HG03135 (cell line): ENCODE measurements at regions not wholly inside any gene's neighbourhood (a gene's known extent, or its start where the extent isn't known, plus 50 kb on each side); places are given as distances from the start of the nearest gene placed in this dataset.
A peak's percentile ranks its signal among the peaks of the same experiment; 100 is the strongest.
"Not testable (repeated sequence)": the region's sequence is repeated elsewhere in the genome, so short reads cannot be mapped to it uniquely, and the experiment has no call there.

ENCODE experiments used
- ATAC-seq: cut with Tn5 transposase; IDR thresholded peaks from one replicate; pipeline ENCODE4 v1.9.1; 2021; ENCODE audit warnings: mild to moderate bottlenecking, moderate library complexity; ENCODE audit not compliant: unreplicated experiment

DNA sequence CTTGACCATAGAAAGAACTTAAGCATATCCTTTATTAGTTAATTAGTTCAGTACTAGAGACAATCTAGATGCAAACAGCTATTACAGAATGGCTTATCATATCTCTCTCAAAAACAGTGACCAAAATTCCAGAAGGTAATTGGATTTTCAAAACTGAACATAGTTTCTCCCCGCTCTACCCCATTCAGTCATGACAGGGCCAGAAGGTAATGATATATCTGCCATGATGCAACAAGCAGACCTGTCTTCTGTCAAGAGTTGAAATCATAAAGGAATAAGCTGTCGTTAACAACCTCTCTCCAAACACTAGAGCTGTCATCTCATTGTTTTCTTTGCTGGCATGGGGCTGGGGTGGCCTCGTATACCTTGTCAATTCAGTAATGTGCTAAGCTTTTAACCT, 200.5 kb upstream of the POU5F2 start:
- no peak for ATAC-seq

DNA sequence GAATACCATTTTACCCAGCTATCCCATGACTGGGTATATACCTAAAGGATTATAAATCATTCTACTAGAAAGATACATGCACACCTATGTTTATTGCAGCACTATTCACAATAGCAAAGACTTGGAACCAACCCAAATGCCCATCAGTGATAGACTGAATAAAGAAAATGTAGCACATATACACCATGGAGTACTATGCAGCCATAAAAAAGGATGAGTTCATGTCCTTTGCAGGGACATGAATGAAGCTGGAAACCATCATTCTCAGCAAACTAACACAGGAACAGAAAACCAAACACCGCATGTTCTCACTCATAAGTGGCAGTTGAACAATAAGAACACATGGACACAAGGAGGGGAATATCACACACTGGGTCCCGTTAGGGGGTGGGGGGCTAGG, 191.9 kb upstream of the POU5F2 start:
- ATAC-seq = not testable (repeated sequence)

DNA sequence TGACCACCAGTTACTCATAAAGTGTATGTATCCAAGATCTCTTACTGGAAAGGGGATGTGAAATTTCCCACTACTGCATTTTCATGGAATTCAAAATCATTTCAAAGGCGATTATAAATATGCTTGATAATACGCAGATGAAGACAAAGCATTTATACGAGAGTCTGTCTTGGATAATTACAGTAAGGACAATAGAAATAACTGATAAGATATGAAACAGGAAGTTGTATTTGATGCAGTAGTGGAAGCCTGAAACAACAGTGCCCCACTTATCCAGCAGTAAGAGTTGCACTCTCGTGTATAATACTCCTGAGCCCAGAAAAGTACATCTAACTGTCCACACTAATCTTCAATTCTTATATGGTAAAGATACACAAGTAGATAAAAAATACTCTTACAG, 188.7 kb upstream of the POU5F2 start:
- ATAC-seq = no peak

DNA sequence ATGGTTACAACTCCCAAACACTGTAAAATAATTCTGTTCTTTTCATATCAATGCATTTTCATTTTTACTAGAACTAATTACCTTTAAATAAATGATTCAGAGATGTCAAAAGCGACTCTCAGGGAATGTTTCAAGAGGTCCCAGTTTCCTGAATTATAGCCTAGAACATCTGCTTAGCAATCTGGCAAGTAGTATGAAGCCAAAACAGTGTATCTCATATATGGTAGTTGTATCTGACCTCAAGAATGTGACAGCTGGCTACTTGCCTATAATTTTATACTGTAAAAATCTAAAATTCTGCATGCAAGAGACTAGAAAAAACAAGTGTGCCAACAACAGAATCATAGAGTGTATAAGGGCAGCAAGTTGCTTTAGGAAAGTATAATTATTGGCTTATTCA, 187.7 kb upstream of the POU5F2 start:
- ATAC-seq = no peak

DNA sequence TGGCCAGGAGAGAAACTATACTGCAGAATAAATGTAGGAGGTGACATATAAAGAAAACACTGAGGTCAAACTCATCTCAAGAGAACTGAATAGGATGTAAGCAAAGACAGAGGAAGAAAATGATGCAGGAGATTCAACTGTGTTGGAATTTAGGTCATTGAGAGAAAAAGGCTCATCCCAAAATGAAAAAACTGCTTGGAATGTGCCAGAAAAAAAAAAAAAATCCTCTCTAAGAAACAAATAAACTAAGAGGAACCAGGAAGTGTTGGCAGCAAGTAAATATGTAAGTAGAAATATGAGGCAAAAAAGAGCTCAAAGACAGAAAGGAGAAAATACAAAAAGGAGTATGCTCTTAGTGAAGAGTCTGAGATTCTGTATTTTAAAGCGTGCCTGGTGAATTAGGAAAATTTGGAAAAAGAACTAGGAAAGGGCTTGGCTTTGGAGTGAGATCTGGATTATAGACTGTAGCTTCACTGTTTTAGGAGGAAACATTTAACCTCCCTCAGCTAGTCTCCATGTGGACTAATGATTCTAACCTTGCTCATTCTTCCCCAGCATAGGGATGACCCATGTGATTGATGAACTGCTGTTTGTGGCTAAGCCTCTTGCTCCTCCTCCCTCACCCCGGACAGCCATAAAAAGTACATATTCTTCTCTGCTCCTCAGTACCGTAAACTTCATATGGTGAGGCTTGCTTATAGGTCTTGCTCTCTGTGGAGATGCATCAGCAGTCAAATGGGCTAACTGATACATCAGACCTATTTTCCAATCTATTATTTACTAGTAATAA, 185.6 kb upstream of the POU5F2 start:
- no peak for ATAC-seq

DNA sequence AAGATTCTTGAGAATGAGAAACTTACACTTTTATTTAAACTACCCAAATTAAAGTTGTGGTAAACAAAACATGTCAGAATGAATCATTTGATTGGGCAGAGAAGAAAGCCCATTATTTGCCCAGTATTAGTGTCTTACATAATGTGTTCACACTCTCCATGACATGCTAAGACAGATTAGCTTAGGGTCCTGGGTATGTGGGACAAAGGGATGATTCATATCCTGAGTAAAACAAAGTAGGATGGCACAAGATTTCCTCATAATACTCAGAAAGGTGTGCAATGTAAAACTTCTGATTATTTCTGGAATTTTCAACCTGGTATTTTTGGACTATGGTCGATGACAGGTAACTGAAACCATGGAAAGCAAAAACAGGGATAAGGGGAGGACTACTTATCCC, 183.9 kb upstream of the POU5F2 start:
- no peak for ATAC-seq

DNA sequence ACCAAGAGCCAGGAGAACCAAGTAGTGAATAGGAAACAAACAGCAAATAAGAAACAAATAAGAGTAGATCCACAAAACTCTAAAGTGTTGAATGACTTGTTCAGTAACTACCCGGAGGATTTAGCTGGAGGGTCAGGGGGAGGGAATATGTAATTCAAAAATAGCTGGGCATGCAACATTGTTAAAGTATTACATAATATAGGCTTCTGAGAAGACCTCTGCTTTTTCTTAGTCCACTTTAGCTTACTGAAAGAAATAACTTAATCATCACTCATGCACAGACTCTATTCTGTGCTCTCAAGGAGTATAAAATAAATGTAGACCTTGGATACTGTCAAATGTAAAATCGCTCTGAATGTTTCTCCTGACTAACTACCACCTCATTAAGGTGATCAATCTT, 183.2 kb upstream of the POU5F2 start:
- ATAC-seq = no peak

DNA sequence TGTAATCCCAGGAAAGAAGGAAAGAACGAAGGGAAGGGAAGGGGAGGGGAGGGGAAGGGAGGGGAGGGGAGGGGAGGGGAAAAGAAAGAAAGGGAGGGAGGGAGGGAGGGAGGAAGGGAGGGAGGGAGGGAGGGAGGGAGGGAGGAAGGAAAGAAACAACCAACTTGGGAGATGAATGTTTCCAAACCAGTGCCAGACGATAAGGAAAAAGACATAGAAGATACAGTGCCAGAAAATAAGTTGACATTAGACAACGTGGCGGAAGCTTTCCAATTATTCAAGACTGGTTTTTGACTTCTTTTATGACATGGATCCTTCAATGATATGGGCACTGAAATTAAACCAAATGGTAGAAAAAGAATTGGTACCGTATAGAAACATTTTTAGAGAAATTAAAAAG, 181.2 kb upstream of the POU5F2 start:
- no peak for ATAC-seq

DNA sequence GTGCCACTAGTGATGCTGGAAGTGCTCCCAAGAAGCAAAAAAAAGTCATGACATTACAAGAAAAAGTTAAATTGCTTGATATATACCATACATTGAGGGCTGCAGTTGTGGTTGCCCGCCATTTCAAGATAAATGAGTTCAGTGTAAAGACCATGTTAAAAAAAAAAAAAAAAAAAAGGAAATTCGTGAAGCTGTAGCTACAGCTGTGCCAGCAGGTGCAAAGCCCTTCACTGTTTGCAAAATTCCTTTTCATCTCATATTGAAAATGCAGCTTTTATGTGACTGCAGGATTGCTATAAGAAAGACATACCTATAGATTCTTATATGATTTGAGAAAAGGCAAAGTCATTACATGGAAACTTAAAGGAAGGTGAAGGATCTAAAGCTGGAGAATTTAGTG, 179.6 kb upstream of the POU5F2 start:
- no peak for ATAC-seq

DNA sequence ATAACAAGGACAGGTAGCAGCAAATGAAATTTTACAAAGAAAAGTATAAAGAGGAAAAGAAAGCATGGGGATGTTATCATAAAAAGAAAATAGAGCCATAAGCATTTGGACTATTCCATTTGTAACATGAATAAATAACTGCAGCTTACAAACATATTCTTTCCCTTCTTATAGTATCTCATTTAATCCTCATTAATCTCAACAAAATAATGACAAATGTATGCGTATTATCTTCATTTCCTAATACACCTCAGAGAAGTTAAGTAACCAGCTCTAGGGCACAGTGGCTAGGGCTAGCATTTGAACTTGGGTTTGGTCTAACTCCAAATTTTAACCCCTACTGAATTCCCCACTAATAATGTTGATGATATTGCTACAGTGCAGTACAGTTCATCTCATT, 175.5 kb upstream of the POU5F2 start:
- ATAC-seq = no peak

DNA sequence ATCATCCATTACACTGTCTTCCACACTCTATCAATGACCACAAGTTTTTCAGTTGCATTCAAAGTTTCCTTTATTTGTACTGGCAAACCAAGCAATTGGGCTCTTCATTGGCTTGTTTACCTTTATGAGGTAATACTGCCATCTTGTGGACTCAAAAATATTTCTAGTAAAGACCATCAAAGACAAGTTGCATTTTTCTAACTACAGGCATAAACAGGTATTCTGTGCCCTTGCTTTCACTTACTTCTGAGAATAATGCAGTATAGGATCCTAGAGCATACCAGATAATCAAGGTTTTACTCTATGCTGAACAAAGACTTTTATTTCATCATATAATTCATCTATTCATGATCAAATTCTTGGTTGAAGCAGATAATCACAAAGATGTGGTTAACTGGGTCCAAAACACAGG, 173.7 kb upstream of the POU5F2 start:
- no peak for ATAC-seq

DNA sequence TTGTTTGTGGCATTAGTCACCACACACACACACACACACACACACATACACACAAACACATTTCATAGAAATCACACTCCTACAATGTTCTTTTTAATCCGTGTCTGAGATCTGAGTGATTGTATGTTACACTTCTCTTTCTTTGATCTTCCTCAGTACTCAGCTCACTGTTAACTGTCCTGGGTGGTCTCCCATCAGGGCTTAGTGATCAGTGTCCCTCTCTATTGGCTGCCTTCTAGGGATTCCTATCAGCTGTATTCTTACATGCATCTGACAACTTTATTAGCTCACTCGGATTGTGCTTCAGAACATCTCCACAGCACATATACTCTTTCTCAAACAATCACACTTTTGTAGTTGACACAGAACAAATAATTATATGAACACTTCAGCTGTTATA, 170.2 kb upstream of the POU5F2 start:
- ATAC-seq = no peak

DNA sequence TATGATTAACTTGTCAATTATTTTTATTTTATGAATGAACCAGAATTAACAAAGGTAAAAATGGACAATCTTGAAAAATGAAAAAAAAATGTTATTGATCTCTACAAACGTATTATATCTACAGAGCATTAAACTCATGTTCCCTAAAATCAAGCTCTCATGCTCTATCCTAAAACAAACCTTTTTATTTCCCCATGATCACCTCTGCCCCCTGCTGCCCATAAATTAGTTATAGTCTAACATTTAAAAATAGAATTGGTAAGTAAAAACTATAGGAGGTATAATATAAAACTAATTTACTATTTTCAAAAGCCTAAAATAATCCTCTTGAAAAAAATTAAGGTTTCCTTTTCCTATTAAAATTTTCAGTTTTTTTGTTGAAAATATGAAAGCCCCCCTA, 168.0 kb upstream of the POU5F2 start:
- ATAC-seq = no peak

DNA sequence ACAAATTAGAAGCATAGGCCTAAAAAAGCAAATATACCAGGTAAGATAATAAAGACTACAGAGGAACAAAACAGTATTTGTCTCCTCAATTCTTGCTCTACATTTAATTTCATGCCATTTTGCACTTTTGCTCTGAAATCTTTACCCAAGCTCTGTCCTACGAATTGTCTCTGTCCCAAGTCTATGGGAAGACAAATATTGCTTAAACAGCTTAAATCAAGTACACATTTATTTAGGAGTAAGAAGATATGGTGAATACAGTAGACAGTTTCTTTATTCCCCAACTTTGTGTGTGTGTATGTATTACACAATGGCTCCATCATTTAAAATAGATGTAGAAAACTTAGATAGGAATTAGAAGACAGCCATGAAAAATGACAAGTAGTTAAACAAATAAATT, 163.5 kb upstream of the POU5F2 start:
- ATAC-seq = no peak

DNA sequence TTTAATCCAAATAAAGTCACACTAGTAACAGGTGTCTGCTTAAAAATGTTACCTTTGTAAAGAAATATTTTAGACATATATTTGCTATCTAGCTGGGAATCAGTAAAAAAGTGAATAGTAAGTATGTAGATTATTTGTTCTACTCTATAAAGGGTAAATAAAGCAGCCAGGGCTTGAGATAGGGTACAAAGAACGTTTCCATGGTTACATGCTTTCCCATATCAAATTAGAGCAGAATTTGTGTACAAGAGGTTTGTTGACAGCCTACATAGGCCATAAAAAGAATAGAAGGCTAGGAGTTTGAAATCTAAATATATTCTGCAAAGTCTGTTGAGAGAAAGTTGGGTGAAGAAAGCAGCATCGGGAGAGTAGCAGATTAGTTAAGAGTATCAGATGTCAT, 160.9 kb upstream of the POU5F2 start:
- ATAC-seq = no peak

DNA sequence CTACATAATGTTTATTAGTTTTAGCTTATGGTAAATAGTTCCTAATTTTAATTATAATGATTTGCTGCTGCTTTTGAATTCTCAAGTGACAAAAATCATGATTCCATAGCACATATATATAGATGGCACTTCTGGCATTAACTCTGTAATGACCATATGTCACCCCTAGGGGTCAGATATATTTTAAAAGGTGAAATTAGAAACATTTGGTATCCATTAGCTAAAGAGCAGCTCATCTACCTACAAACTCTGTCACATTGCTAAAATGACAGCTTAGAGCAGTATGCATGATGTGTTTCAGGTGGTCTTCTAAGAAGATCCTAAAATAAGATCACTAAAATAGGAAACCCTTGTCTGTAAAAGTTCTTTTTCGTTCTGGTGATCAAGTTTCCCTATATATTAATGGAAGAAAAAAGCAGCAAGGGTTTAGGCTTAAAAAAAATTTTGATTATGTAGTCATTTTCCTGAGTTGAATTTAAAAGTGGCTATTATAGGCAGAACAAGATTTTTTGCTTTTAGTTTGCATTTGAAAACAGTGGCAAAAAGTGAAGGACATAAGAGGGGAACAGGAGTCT, 157.7 kb upstream of the POU5F2 start:
- ATAC-seq = peak; percentile 83

DNA sequence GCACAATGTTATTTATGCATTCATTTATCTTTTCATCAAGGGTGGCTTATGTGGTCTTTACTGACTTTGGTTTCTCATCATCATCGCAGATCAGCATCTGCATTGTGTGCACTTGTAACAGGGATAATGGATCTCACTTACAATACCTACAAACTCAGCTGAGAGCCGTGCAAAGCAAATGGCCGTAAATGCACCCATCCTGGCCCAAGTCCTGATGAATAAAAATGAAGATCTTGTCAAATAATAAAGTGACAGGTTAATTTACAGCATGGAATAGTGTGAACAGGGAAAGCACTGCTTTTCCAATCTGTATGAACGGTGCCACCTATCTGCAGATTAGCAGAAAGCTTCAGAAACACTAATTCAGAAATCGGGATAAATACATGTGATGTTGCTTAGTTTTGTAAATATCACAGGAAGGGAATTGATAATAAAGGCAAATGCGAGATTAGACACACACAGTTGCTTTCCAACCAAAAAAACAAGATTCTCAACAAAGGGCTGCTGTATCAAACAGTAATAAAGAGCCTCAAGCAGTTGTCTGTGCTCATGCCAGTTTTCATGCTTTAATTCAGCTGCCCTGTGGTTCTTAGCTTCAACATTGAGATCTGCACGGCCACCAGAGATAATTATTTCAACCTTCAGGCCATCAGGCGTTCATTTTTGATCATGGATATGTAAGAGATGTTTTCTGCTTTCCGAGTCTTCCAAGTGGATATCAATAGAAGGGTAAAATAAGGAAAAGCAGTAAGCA, 153.4 kb upstream of the POU5F2 start:
- ATAC-seq = no peak

DNA sequence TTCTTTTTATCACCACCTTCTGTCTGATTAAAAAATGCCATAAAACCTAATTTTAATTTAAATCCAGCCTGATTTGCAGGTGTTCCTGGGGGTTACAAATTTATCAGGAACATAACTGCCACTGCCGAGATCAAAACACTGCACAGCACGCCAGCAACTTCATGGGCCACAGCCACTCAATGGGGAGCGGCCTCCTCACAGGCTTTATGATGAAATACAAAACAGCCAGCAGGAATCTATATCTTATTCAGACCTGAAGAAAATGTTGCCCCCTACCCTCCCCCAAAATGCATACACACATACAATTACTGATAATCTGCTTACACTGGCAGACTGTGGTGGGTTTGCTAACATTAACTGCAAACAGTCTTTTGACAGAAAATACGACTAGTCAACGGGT, 151.7 kb upstream of the POU5F2 start:
- ATAC-seq = no peak

DNA sequence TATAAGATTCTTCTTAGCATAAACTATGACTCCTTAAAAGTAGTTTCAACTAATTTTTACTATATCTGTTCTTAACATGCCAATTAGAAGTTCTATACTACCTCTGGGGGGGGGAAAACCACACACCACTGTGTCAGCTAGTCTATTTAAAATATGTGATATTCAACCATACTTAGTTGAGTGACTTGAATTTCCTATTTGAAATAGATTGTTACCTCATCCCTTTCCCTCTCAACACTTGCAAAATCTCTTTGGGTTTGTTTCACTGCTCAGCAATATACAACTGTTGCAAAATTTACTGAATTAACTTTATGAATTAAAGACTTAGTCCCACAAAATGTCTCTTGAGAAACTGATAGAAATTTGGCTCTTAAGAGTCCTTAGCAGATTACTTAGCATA, 151.1 kb upstream of the POU5F2 start:
- ATAC-seq = no peak

DNA sequence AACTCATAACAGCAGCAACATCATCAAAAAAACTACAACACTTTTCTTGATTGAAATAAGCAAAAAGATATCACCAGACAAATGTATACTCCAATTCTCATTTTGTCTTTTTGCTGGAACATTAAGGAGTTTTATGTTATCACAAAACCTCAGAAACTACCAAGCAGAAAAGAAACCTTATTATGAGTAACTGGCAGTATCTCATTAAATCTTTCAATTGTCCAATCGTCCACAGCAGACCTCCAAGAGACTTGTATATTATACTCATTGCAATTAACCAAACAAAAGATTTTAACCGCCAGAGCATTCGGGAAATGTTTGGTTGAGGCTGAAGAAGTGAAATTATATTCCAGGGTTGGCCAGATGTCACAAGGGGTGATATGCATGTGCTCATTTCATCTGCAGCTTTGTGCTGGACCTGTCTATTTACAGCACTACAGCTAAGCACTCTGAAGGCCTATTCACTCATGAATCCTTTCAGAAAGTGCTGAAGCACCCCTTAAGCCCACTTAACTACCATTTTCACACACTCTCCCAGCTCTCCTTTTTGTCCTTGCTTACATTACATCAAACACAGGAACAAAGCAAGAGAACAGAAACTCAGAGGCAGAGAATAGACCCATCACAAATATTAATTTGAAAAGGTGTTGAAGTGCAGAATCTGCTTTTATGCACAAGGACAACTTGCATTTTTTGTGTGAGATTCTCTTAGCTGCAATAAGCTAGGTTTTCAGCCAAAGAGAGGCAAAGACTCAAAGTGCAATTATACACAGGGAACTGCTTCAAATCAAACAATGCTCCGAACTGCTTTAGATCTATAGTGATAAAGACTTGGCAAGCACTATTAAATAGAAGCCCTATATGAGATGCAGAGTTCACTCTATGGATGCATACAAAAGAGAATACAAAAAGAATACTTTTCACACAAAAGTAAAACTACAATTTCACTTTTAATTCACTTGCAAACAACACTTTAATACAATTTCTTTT, 150.4 kb upstream of the POU5F2 start:
- no peak for ATAC-seq

DNA sequence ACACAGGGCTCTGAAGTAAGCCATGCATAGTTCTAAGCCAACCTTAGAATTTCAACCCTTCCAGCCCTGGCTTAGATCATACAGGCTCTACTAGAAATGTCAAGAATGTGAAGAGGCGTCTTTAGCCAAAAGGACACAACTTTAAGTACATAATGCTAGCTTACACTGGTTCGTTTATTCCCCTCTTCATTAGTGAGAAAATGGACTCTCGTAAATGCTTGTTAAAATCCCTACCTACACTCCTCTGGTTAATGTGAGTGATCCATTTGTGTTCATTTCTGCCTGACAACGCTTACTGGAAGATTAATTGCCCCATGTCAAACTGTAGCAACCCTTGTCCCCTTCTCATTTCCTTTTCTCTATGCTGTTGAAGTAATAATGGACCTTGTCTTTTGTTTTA, 149.3 kb upstream of the POU5F2 start:
- ATAC-seq = no peak
